Psoas muscle (tissue), 7 donors: ENCODE measurements at regions not wholly inside any gene's neighbourhood (a gene's known extent, or its start where the extent isn't known, plus 50 kb on each side); places are given as distances from the start of the nearest gene placed in this dataset.

Experiments
- ATAC-seq, 4 donors: fragments of 200-7000 bp; cut with Tn5 transposase; one replicate each; pipeline ENCODE4 v1.9.1; 2020; ENCODE audit warnings: moderate library complexity in 3 of 4, mild to moderate bottlenecking in 2 of 4
- DNase-seq, 2 donors: peaks; one replicate each; pipeline ENCODE4 v3.0.0-alpha.2; 2020
- H3K27ac ChIP-seq: fragments of 200-600 bp; one replicate; pipeline ENCODE4 v1.8.0; 2022
- H3K27me3 ChIP-seq, 3 donors: fragments of 200-600 bp in 1 of 3; one replicate each; pipeline versions ENCODE4 v1.6.1 to v1.8.0; 2013 to 2022; ENCODE audit warnings: low read length in 2 of 3, mild to moderate bottlenecking in 2 of 3, moderate library complexity in 1 of 3; ENCODE audit not compliant: insufficient read depth in 3 of 3
- H3K36me3 ChIP-seq, 2 donors: fragments of 200-600 bp in 1 of 2; one replicate each; pipeline versions ENCODE4 v1.6.1 to v1.8.0; 2013 to 2022; ENCODE audit warnings: low read depth in 1 of 2, mild to moderate bottlenecking in 1 of 2, moderate library complexity in 1 of 2; ENCODE audit not compliant: insufficient read depth in 1 of 2
- H3K4me1 ChIP-seq: fragments of 200-600 bp; one replicate; pipeline ENCODE4 v1.8.0; 2022
- H3K4me3 ChIP-seq: fragments of 200-600 bp; one replicate; pipeline ENCODE4 v1.8.0; 2022; ENCODE audit warnings: mild to moderate bottlenecking
- H3K9me3 ChIP-seq: fragments of 200-600 bp; one replicate; pipeline ENCODE4 v1.8.0; 2022
- CTCF ChIP-seq: fragments of 200-600 bp; IDR thresholded peaks from one replicate; pipeline ENCODE4 v1.8.0; 2022; ENCODE audit warnings: antibody characterized with exemption
- WGBS, 3 donors: extraction: QIAGEN DNeasy Blood & Tissue Kit; methylation state at CpG; one replicate each; pipeline versions ENCODE4 v1.1.6 to v1.1.7; 2013; 5-methylcytosine and 5-hydroxymethylcytosine counted together
- intact Hi-C, 2 donors: fragments of 100-400 bp; cut with DNase I; formaldehyde crosslinking; loops; one replicate each; pipeline versions ENCODE4 v1.11.0 to v1.14.2; 2022
- donor health status: healthy with polysubstance abuse.
- donor health status: DM: no; HTN: no; CAD: no; lungs with moderate emphysema.
- donor health status: Bipolar disorder and iron deficiency.
- donor health status: healthy.
- donor health status: DM: yes; HTN: yes; CAD: no.
- donor health status: DM: no; HTN: no; CAD: no.
- donor health status: DM: yes; HTN: yes; CAD: no.

- no peaks in the 10 kb centered on the region for H3K9me3 ChIP-seq
- 87 to 93% (median 87%) methylated on average over 13 of the region's 13 CpGs for WGBS, 3 donors
- no peaks in the 10 kb centered on the region for H3K27me3 ChIP-seq
- no peak overlapping the region for H3K4me3 ChIP-seq
- no peak for ATAC-seq
- intact Hi-C loops, result no loop called here
- no peaks in the 10 kb centered on the region for H3K4me1 ChIP-seq
- no peak overlapping the region for H3K27ac ChIP-seq
- no peak for TF ChIP-seq CTCF
- no peaks in the 10 kb centered on the region for H3K36me3 ChIP-seq
- DNase-seq, result no peak
Observed at GRCh38 chr11:98069861-98070260, 950.9 kb upstream of the CNTN5 start.

GRCh38 chr11:98090861-98091505 lies 929.8 kb upstream of the CNTN5 start:
- no peak for DNase-seq
- Histone ChIP-seq H3K27me3 (no peaks in the 10 kb centered on the region), H3K36me3 (no peaks in the 10 kb centered on the region), H3K4me3 (no peak overlapping the region), H3K27ac (no peak overlapping the region), H3K9me3 (no peaks in the 10 kb centered on the region), H3K4me1 (no peaks in the 10 kb centered on the region)
- intact Hi-C loops, result no loop called here
- no peak for TF ChIP-seq CTCF
- ATAC-seq, result no peak
- 88 to 93% (median 89%) methylated on average over 3 of the region's 3 CpGs for WGBS, 3 donors

GRCh38 chr11:98099371-98099770 lies 921.4 kb upstream of the CNTN5 start:
- Histone ChIP-seq H3K27me3 (no peaks in the 10 kb centered on the region), H3K4me3 (no peak overlapping the region), H3K4me1 (no peaks in the 10 kb centered on the region), H3K36me3 (no peaks in the 10 kb centered on the region), H3K27ac (no peak overlapping the region), H3K9me3 (no peaks in the 10 kb centered on the region)
- 20 to 43% (median 28%) methylated on average over 1 of the region's 1 CpG for WGBS, 3 donors
- no peak for ATAC-seq
- intact Hi-C loops, result no loop called here
- DNase-seq, result no peak
- no peak for TF ChIP-seq CTCF

GRCh38 chr11:98100689-98101088 lies 920.1 kb upstream of the CNTN5 start:
- TF ChIP-seq CTCF, result no peak
- H3K4me3 ChIP-seq, result no peak overlapping the region
- 69 to 79% (median 73%) methylated on average over 2 of the region's 2 CpGs for WGBS, 3 donors
- no peaks in the 10 kb centered on the region for H3K9me3 ChIP-seq
- H3K27ac ChIP-seq, result no peak overlapping the region
- intact Hi-C loops, result no loop called here
- no peaks in the 10 kb centered on the region for H3K36me3 ChIP-seq
- H3K4me1 ChIP-seq, result no peaks in the 10 kb centered on the region
- DNase-seq (no peak), ATAC-seq (no peak)
- no peaks in the 10 kb centered on the region for H3K27me3 ChIP-seq

- 81 to 94% (median 87%) methylated on average over 1 of the region's 1 CpG for WGBS, 3 donors
- H3K36me3 ChIP-seq, result no peaks in the 10 kb centered on the region
- H3K4me1 ChIP-seq, result no peaks in the 10 kb centered on the region
- H3K27ac ChIP-seq, result no peak overlapping the region
- no peaks in the 10 kb centered on the region for H3K27me3 ChIP-seq
- ATAC-seq (no peak), DNase-seq (no peak)
- intact Hi-C loops, result no loop called here
- no peak for TF ChIP-seq CTCF
- H3K4me3 ChIP-seq, result no peak overlapping the region
- H3K9me3 ChIP-seq, result no peaks in the 10 kb centered on the region
Observed at GRCh38 chr11:98101329-98101728, 919.4 kb upstream of the CNTN5 start.
